HEK293 (cell line): ENCODE measurements at regions not wholly inside any gene's neighbourhood (a gene's known extent, or its start where the extent isn't known, plus 50 kb on each side); places are given as distances from the start of the nearest gene placed in this dataset.

Experiments used
- BCL11A ChIP-seq: fragments of 450-650 bp; formaldehyde crosslinking; IDR thresholded peaks from 2 replicates; pipeline ENCODE4 v1.5.1; 2016; ENCODE audit warnings: low read depth, missing biosample characterization, missing genetic modification characterization
- CTCF ChIP-seq: fragments of 450-650 bp; formaldehyde crosslinking; IDR thresholded peaks from 2 replicates; pipeline ENCODE4 v1.5.1; 2016; ENCODE audit warnings: missing biosample characterization, missing genetic modification characterization
- GLI4 ChIP-seq: fragments of 450-650 bp; formaldehyde crosslinking; IDR thresholded peaks from 2 replicates; pipeline ENCODE4 v1.5.1; 2016; ENCODE audit warnings: missing biosample characterization, missing genetic modification characterization
- HOXA7 ChIP-seq: sonication (generic); formaldehyde crosslinking; IDR thresholded peaks from 2 replicates; pipeline ENCODE4 v1.8.1; 2022; ENCODE audit warnings: missing genetic modification reagents, borderline replicate concordance
- HOXD13 ChIP-seq: sonication (generic); formaldehyde crosslinking; IDR thresholded peaks from 2 replicates; pipeline ENCODE4 v1.8.0; 2022; ENCODE audit warnings: missing genetic modification reagents, borderline replicate concordance
- KLF16 ChIP-seq: fragments of 450-650 bp; formaldehyde crosslinking; IDR thresholded peaks from 2 replicates; pipeline ENCODE4 v1.5.1; 2017; ENCODE audit warnings: missing biosample characterization, missing genetic modification characterization
- REST ChIP-seq: fragments of 450-650 bp; formaldehyde crosslinking; IDR thresholded peaks from 2 replicates; pipeline ENCODE4 v1.5.1; 2016; ENCODE audit warnings: missing biosample characterization, missing genetic modification characterization
- SCRT1 ChIP-seq: fragments of 450-650 bp; formaldehyde crosslinking; IDR thresholded peaks from 2 replicates; pipeline ENCODE4 v1.5.1; 2016; ENCODE audit warnings: missing biosample characterization, missing genetic modification characterization, borderline replicate concordance
- YY1 ChIP-seq: fragments of 450-650 bp; formaldehyde crosslinking; IDR thresholded peaks from 2 replicates; pipeline ENCODE4 v1.5.1; 2018; ENCODE audit warnings: missing biosample characterization, missing genetic modification characterization
- ZNF18 ChIP-seq: fragments of 450-650 bp; formaldehyde crosslinking; IDR thresholded peaks from 2 replicates; pipeline ENCODE4 v1.5.1; 2016; ENCODE audit warnings: missing biosample characterization, missing genetic modification characterization
- ZNF513 ChIP-seq: fragments of 450-650 bp; IDR thresholded peaks from 2 replicates; pipeline ENCODE4 v1.5.1; 2018; ENCODE audit warnings: missing biosample characterization, missing genetic modification characterization
- ZNF548 ChIP-seq: fragments of 450-650 bp; formaldehyde crosslinking; IDR thresholded peaks from 2 replicates; pipeline ENCODE4 v1.5.1; 2016; ENCODE audit warnings: missing biosample characterization, missing genetic modification characterization
- ZNF76 ChIP-seq: fragments of 450-650 bp; formaldehyde crosslinking; IDR thresholded peaks from 2 replicates; pipeline ENCODE4; 2016; ENCODE audit warnings: low read depth, missing biosample characterization, missing genetic modification characterization, borderline replicate concordance

- no peak for TF ChIP-seq SCRT1 (tag by site-specific recombination)
- no peak for TF ChIP-seq HOXD13
- no peak for TF ChIP-seq REST (tag by site-specific recombination)
- TF ChIP-seq CTCF = no peak
- TF ChIP-seq KLF16 = no peak
- TF ChIP-seq ZNF76 (tag by site-specific recombination) = no peak
- TF ChIP-seq YY1 = no peak
- TF ChIP-seq ZNF18 (tag by site-specific recombination) = no peak
- no peak for TF ChIP-seq ZNF513
- TF ChIP-seq BCL11A (tag by site-specific recombination) = no peak
- TF ChIP-seq GLI4 (tag by site-specific recombination) = no peak
- no peak for TF ChIP-seq ZNF548 (tag by site-specific recombination)
- no peak for TF ChIP-seq HOXA7
Measured at GRCh38 chr1:58293388-58293787, 253.1 kb downstream of the OMA1 start.
